LNCAP (cell line): ENCODE measurements at regions not wholly inside any gene's neighbourhood (a gene's known extent, or its start where the extent isn't known, plus 50 kb on each side); places are given as distances from the start of the nearest gene placed in this dataset.

ENCODE experiments used
- CTCF ChIP-seq: fragments of 450-650 bp; IDR thresholded peaks from 2 replicates; pipeline ENCODE4 v1.5.1; 2017; ENCODE audit warnings: mild to moderate bottlenecking

- TF ChIP-seq CTCF = no peak
Measured at GRCh38 chr4:155478336-155478835, 101.6 kb upstream of the MAP9 start.

- TF ChIP-seq CTCF = no peak
Measured at GRCh38 chr4:155474758-155475157, 98.0 kb upstream of the MAP9 start.

- no peak for TF ChIP-seq CTCF
Measured at GRCh38 chr4:155473420-155474095, 96.8 kb upstream of the MAP9 start.

DNA sequence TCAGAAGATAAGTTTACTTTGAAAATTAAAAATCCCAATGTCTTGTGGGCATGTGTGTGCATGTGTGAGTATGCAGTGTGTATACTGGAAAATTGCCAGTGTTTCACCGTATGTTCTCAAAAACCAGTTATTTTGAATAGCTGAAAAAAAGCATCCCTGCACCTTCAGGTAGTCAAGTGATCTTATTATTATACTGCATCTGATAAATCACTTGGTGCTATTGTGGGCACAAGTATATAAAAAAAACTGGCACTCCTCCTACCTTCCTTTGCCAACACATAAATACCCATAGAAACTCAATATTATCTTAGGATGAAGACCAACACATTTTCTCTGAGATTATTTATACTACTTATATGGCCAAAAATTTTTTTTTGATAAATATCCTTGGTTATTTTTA lies 91.5 kb upstream of the MAP9 start:
- no peak for TF ChIP-seq CTCF

GRCh38 chr4:155450676-155451075 lies 73.9 kb upstream of the MAP9 start:
- TF ChIP-seq CTCF = no peak

DNA sequence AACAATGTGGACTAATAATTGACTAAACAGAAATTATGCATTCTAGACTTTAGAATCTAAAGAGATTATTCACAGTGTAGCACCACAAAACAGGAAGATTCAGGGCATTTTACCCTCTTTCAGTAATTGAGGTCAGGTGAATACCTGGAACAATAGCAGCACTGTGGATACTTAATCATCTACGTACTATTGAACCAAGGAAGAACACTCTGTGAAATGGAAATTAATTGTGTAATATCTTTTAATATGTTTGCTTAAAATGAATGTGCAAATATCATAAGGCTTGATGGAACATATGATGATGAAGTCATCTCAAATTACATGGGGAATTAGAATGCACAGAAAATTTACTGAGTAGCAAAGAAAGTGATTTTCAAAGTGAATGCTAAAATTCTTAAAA lies 68.5 kb upstream of the MAP9 start:
- no peak for TF ChIP-seq CTCF

GRCh38 chr4:155444721-155445120 lies 68.0 kb upstream of the MAP9 start:
- TF ChIP-seq CTCF = no peak
